ENCODE measurements at regions not wholly inside any gene's neighbourhood (a gene's known extent, or its start where the extent isn't known, plus 50 kb on each side); places are given as distances from the start of the nearest gene placed in this dataset.

DNA sequence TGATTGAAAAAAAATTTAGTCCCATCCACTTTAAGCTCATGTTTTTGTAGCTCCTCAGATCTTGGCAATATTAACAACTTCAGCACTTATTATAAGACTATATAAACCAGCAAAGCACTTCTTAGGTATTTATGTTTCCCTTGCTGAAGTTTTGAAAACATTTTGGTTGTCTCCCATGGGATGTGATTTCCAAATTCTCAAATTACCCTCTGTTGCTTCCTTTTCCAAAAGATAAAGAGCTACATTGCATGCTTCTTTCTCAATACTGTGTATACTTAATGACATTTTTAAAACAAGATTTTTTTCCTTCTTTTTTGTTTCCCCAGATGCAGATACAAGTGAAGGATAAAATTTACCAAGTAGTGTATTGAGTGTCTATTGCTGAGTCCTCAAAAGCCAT lies 567.1 kb downstream of the CSNK1G3 start:
- no peak for DNase-seq (ENCODE audit: low spot score in 2 of 2, unreplicated experiment in 2 of 2)
- peaks cover 6% of the 10 kb centered on the region for H3K4me1 Mint-ChIP-seq
- peaks cover 16% of the 10 kb centered on the region for H3K9me3 Mint-ChIP-seq
- H3K4me3 Mint-ChIP-seq = no peak overlapping the region
- H3K27me3 Mint-ChIP-seq (ENCODE audit: low read depth) = no peaks in the 10 kb centered on the region
- TF ChIP-seq, protein P1, sequence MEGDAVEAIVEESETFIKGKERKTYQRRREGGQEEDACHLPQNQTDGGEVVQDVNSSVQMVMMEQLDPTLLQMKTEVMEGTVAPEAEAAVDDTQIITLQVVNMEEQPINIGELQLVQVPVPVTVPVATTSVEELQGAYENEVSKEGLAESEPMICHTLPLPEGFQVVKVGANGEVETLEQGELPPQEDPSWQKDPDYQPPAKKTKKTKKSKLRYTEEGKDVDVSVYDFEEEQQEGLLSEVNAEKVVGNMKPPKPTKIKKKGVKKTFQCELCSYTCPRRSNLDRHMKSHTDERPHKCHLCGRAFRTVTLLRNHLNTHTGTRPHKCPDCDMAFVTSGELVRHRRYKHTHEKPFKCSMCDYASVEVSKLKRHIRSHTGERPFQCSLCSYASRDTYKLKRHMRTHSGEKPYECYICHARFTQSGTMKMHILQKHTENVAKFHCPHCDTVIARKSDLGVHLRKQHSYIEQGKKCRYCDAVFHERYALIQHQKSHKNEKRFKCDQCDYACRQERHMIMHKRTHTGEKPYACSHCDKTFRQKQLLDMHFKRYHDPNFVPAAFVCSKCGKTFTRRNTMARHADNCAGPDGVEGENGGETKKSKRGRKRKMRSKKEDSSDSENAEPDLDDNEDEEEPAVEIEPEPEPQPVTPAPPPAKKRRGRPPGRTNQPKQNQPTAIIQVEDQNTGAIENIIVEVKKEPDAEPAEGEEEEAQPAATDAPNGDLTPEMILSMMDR (IDR thresholded peaks at IDR 0.05; ENCODE audit: unreplicated experiment) = no peak
- H3K36me3 Mint-ChIP-seq = peaks cover 8% of the 10 kb centered on the region
- H3K27ac Mint-ChIP-seq = no peak overlapping the region

DNA sequence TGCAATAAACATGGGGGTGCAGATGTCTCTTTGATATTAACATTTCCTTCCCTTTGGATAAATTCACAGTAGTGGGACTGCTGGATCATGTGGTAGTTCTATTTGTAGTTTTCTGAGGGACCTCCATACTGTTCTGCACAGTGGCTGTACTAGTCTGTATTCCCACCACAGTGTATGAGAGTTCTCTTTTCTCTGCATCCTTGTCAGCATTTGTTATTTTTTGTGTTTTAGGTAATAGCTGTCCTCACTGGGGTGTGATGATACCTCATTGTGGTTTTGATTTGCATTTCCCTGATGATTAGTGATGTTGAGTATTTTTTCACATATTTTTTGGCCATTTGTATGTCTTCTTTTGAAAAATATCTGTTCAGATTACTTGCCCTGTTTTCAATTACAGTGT lies 562.5 kb downstream of the CSNK1G3 start:
- Mint-ChIP-seq H3K4me3 (no peak overlapping the region), H3K36me3 (peaks cover 8% of the 10 kb centered on the region), H3K27ac (no peak overlapping the region), H3K27me3 (ENCODE audit: low read depth) (no peaks in the 10 kb centered on the region), H3K9me3 (peaks cover 16% of the 10 kb centered on the region), H3K4me1 (peaks cover 9% of the 10 kb centered on the region)
- no peak for DNase-seq (ENCODE audit: low spot score in 2 of 2, unreplicated experiment in 2 of 2)
- TF ChIP-seq, protein P1 (IDR thresholded peaks at IDR 0.05; ENCODE audit: unreplicated experiment) = no peak

DNA sequence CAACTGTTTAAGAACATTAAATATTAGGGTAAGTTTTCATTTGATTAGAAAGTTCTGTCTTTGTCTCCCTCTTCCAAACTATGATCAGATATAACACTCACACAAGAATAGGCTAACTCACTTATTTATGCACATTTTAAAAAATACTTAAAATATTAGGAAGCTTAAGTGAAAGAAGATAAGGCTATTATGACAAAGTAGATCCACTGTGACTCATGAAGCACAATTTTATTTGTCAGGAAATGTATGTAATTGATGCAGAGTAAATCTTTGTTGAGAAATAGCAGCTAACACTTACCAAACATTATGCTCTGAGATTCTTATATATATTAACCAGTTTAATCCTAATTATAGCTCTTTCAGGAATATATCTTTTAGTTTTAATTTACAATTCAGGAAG lies 560.6 kb downstream of the CSNK1G3 start:
- Mint-ChIP-seq H3K4me1 (peaks cover 9% of the 10 kb centered on the region), H3K27ac (no peak overlapping the region), H3K9me3 (peaks cover 25% of the 10 kb centered on the region), H3K27me3 (ENCODE audit: low read depth) (no peaks in the 10 kb centered on the region), H3K4me3 (no peak overlapping the region), H3K36me3 (peaks cover 8% of the 10 kb centered on the region)
- TF ChIP-seq, protein P1 (IDR thresholded peaks at IDR 0.05; ENCODE audit: unreplicated experiment) = no peak
- no peak for DNase-seq (ENCODE audit: low spot score in 2 of 2, unreplicated experiment in 2 of 2)

DNA sequence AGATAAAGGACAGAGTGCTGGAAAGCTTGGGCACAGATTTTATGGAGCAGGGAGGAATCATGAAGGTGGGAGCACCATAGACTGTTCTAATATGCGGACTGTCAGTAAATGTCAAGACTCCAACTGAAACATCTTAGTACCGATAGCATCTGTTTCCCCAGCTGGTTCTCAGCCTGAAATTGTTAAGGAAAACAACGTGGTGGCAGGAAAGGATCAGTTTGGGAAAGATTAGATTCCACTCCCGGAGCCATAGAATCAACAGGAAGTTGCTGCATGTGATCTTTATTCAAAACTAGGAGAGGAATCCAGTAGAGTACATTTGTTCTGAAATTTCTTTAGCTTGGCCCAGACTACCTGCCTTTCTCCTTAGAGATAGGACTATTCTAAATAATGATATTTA lies 559.1 kb downstream of the CSNK1G3 start:
- H3K27me3 Mint-ChIP-seq (ENCODE audit: low read depth) = no peaks in the 10 kb centered on the region
- DNase-seq (ENCODE audit: low spot score in 2 of 2, unreplicated experiment in 2 of 2) = no peak
- H3K27ac Mint-ChIP-seq = no peak overlapping the region
- no peak overlapping the region for H3K4me3 Mint-ChIP-seq
- TF ChIP-seq, protein P1 (IDR thresholded peaks at IDR 0.05; ENCODE audit: unreplicated experiment) = no peak
- H3K4me1 Mint-ChIP-seq = peaks cover 17% of the 10 kb centered on the region
- H3K9me3 Mint-ChIP-seq = peaks cover 15% of the 10 kb centered on the region
- no peaks in the 10 kb centered on the region for H3K36me3 Mint-ChIP-seq

DNA sequence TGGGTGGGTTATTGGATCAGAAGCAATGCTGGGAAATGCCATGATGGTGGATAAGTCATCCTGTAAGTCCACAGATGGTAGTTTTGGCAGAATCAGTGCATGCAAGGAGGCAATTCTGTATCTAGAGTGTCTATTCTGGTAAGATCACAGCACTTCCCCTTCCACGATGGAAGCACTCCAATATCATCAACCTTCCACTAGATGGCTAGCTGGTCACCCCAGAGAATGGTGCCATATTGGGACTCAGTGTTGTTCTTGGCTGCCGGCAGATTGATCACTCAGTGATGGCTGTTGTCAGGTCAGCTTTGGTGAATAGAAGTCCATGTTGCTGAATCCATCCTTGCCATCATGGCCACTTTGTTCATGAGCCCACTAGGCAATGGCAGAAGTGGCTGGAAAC lies 553.5 kb downstream of the CSNK1G3 start:
- peaks cover 6% of the 10 kb centered on the region for H3K36me3 Mint-ChIP-seq

More for the DNA sequence above, 553.5 kb downstream of the CSNK1G3 start:
- Mint-ChIP-seq H3K4me3 (no peak overlapping the region), H3K4me1 (peaks cover 20% of the 10 kb centered on the region), H3K9me3 (peaks cover 22% of the 10 kb centered on the region), H3K27me3 (ENCODE audit: low read depth) (no peaks in the 10 kb centered on the region), H3K27ac (no peak overlapping the region)
- DNase-seq (ENCODE audit: low spot score in 2 of 2, unreplicated experiment in 2 of 2) = no peak
- TF ChIP-seq, protein P1 (IDR thresholded peaks at IDR 0.05; ENCODE audit: unreplicated experiment) = no peak
